ENCODE measurements at regions not wholly inside any gene's neighbourhood (a gene's known extent, or its start where the extent isn't known, plus 50 kb on each side); places are given as distances from the start of the nearest gene placed in this dataset.

GRCh38 chr7:17590221-17590620, 291.8 kb downstream of the AHR start:
- no peak for TF ChIP-seq CTCF (IDR thresholded peaks at IDR 0.05)
- TF ChIP-seq EP300 (IDR thresholded peaks at IDR 0.05), result no peak
- TF ChIP-seq POLR2A (IDR thresholded peaks at IDR 0.05), result no peak

Data from tibial nerve (tissue), 4 donors.